Thyroid gland (tissue), 4 donors: ENCODE measurements at regions not wholly inside any gene's neighbourhood (a gene's known extent, or its start where the extent isn't known, plus 50 kb on each side); places are given as distances from the start of the nearest gene placed in this dataset.

Experiments
- CTCF ChIP-seq, 6 experiments: fragments of 200-600 bp in 3 of 6; fragments of 450-650 bp in 3 of 6; sonication (generic) in 3 of 6; IDR thresholded peaks; one replicate each; pipeline ENCODE4 v1.5.1; 2016 to 2019; ENCODE audit warnings: antibody characterized with exemption in 6 of 6, mild to moderate bottlenecking in 2 of 6, inconsistent platforms in 1 of 6, moderate library complexity in 1 of 6
- POLR2A ChIP-seq, 2 donors: fragments of 450-650 bp; IDR thresholded peaks; one replicate each; pipeline ENCODE4 v1.6.1; 2017; ENCODE audit warnings: antibody characterized with exemption in 2 of 2, mild to moderate bottlenecking in 2 of 2, moderate library complexity in 1 of 2

GRCh38 chr16:56072096-56072495, 119.2 kb upstream of the GNAO1 start:
- no peak for TF ChIP-seq CTCF (IDR thresholded peaks at IDR 0.05)
- no peak for TF ChIP-seq POLR2A (IDR thresholded peaks at IDR 0.05)
